GM12874 (cell line): ENCODE measurements at regions not wholly inside any gene's neighbourhood (a gene's known extent, or its start where the extent isn't known, plus 50 kb on each side); places are given as distances from the start of the nearest gene placed in this dataset.

Experiments used
- TF ChIP-seq, protein P1 (sequence below): IDR thresholded peaks from 2 replicates; pipeline ENCODE4 v1.5.1; 2011; ENCODE audit warnings: low read depth, mild to moderate bottlenecking, control low read depth, low read length, moderate library complexity; ENCODE audit not compliant: insufficient read depth

DNA sequence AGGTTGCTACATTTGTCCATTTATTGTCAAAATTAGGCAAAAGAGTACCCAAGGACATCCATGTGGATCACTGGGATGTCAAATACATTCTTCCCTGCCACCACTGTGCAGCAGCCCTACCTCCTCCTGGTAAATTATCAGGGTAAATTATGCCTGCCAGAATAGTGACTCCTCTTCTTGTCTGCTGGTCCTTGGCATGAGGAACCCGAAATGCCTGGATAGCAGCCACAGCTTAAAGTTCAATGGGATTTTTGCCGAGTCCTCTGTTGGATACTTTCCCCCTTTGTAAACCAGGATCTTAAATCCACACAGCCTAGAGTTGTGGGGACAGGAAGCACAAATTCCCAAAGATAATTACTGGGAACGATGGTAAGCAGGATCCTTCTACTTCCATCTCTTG is 173.3 kb downstream of the RFX6 start:
- TF ChIP-seq, protein P1, sequence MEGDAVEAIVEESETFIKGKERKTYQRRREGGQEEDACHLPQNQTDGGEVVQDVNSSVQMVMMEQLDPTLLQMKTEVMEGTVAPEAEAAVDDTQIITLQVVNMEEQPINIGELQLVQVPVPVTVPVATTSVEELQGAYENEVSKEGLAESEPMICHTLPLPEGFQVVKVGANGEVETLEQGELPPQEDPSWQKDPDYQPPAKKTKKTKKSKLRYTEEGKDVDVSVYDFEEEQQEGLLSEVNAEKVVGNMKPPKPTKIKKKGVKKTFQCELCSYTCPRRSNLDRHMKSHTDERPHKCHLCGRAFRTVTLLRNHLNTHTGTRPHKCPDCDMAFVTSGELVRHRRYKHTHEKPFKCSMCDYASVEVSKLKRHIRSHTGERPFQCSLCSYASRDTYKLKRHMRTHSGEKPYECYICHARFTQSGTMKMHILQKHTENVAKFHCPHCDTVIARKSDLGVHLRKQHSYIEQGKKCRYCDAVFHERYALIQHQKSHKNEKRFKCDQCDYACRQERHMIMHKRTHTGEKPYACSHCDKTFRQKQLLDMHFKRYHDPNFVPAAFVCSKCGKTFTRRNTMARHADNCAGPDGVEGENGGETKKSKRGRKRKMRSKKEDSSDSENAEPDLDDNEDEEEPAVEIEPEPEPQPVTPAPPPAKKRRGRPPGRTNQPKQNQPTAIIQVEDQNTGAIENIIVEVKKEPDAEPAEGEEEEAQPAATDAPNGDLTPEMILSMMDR = no peak

DNA sequence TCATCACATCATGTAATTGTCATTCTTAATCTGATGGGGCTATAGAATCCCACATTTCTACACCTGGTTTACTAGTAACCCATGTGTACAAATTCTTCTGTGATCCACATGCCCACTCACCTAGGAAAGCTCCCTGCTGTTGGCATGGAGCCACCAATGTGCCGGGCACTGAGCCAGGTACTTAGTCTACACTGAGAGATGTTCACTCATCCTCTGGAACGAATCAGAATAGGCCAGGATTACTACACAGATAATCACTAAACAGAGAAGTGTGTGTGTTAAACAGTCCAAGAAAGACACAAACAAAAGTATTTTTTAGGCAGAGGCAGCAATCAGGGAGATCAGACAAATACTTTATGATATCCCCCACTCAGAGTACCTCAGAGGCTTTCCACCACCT is 193.2 kb upstream of the VGLL2 start:
- TF ChIP-seq, protein P1 = no peak

DNA sequence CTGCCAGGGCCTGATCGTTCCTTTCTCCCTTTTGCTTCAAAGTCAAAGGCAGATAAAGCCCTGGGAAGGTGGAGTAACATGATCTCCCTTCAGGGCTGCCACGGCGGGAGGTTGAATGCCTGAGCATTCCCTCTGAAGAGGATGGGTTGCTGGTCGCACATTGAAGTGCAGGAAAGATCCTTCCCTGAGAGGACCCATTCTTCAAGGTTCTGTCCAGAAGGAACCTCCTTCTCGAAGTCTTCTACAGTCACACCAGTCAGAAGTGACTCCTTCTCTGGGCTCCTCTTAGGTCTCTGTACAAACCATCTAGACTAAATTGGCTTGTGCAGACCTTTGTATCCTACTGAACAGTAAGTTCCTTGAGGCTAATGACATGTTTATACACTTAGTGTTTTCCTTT is 192.6 kb upstream of the VGLL2 start:
- TF ChIP-seq, protein P1 = no peak

DNA sequence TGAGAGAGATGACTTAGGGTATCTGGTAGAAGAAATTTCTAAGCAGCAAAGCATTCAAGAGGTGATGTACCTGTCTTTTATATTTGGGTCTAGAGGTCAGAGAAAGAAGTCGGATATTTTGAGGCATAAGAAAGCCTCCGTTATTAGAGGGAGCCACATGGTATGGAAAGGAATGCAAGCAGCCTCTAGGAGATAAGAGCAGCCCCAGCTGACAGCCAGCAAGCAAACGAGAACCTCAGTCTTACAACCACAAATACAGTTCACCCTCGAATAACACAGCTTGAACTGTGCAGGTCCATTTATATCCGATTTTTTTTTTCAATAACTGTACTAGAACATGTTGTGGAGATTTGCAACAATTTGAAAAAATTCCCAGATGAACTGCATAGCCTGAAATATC is 190.7 kb upstream of the VGLL2 start:
- TF ChIP-seq, protein P1 = no peak

DNA sequence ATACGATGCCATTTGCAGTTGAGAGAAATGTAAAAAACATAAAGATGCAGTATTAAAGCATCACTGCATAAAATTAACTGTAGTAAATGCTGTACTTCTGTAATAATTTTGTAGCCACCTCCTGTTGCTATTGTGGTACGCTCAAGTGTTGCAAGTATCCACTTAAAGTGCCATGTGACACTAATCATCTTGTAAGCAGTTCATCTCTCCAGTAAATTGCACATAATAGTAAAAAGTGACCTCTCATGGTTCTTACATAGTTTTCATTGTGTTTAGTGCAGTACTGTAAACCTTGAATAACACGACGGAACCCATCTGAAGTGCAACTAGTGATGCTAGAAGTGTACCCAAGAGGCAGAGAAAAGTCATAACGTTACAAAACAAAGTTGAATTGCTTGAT is 190.1 kb upstream of the VGLL2 start:
- TF ChIP-seq, protein P1 = no peak

DNA sequence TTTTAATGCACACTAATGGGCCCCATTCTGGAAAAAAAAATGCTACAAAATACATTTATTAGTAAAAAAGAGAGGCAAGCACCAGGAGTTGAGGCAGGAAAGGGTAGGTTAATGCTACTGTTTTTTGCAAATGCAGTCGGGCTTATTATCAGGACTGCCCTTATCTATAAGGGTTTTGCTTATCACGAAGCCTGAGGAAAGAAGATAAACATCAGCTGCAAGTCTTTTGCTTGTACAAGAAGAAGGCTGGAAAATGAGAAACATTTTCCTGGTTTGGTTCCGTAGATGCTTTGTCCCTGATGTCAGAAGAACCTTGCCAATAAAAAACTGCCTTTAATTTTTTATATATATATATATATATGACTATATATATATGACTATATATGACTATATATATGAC is 189.3 kb upstream of the VGLL2 start:
- TF ChIP-seq, protein P1 = no peak

DNA sequence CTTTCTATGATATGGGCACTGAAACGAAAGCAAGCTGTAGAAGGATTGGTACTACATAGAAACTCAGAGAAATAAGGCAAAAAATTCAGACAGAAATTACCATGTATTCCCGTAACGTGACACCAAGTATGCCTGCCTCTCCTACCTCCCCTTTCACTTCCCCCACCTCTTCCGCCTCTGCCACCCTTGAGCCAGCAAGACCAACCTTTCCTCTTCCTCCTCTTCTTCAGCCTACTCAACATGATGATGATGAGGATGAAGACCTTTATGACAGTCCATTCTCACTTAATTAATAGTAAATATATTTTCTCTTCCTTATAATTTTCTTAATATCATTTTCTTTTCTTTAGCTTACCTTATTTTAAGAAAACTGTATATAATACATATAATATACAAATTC is 188.1 kb upstream of the VGLL2 start:
- TF ChIP-seq, protein P1 = no peak

DNA sequence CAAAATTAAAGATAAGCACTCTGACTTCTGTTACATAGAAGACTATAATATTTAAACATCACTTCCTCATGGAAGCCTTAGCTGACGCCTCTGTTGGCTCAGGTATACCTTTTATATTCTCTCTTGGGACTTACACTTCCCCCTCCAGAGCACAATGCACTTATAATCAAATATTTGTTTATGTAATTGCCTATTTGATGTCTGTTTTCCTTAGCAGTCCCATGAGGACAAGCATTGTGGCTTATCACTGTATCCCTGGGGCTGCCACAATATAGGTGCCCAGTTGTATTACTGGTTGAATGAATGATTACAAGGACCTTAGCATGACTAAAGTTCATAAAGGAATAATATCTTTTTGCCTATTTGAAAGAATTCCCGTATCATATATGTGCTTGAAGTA is 186.7 kb upstream of the VGLL2 start:
- TF ChIP-seq, protein P1 = no peak
